Natural killer cell (primary cell): ENCODE measurements at regions not wholly inside any gene's neighbourhood (a gene's known extent, or its start where the extent isn't known, plus 50 kb on each side); places are given as distances from the start of the nearest gene placed in this dataset.

Source experiments
- ATAC-seq, 3 donors: fragments of 150-1000 bp in 2 of 3; fragments of 200-7000 bp in 1 of 3; cut with Tn5 transposase; 1 replicate in 1 of 3; 2 replicates in 2 of 3; pipeline ENCODE4 v1.10.0; 2021; ENCODE audit warnings: mild to moderate bottlenecking in 2 of 3, moderate library complexity in 2 of 3
- DNase-seq, 2 donors: peaks; one replicate each; pipeline versions ENCODE4 v3.0.0 to v3.0.0-alpha.2; 2013 to 2021; ENCODE audit warnings: mixed read lengths in 1 of 2
- H3K27ac ChIP-seq: one replicate; pipeline ENCODE4 v1.5.1; 2013; ENCODE audit warnings: mild to moderate bottlenecking, low read length
- H3K27me3 ChIP-seq: one replicate; pipeline ENCODE4 v1.6.1; 2013; ENCODE audit warnings: low read length; ENCODE audit not compliant: control insufficient read depth, insufficient read depth
- H3K36me3 ChIP-seq: one replicate; pipeline ENCODE4 v1.6.1; 2013; ENCODE audit warnings: low read length; ENCODE audit not compliant: control insufficient read depth, insufficient read depth
- H3K4me1 ChIP-seq: one replicate; pipeline ENCODE4 v1.6.1; 2013; ENCODE audit warnings: low read length; ENCODE audit not compliant: control insufficient read depth, insufficient read depth
- H3K4me3 ChIP-seq: one replicate; pipeline ENCODE4 v1.5.1; 2013; ENCODE audit warnings: low read length
- H3K9me3 ChIP-seq: one replicate; pipeline ENCODE4 v1.6.1; 2013; ENCODE audit warnings: low read length; ENCODE audit not compliant: control insufficient read depth, insufficient read depth
- H3K27ac Mint-ChIP-seq, 2 donors: one replicate each; pipeline ENCODE4 v1.8.0; 2022; ENCODE audit warnings: mild to moderate bottlenecking in 2 of 2, mixed read lengths in 2 of 2, moderate library complexity in 1 of 2
- H3K27me3 Mint-ChIP-seq, 2 donors: one replicate each; pipeline ENCODE4 v1.8.0; 2022; ENCODE audit warnings: low read depth in 2 of 2, mixed read lengths in 2 of 2
- H3K36me3 Mint-ChIP-seq: one replicate; pipeline ENCODE4 v1.8.0; 2022; ENCODE audit warnings: mixed read lengths
- H3K4me1 Mint-ChIP-seq, 2 donors: one replicate each; pipeline ENCODE4 v1.8.0; 2022; ENCODE audit warnings: mixed read lengths in 2 of 2
- H3K4me3 Mint-ChIP-seq: one replicate; pipeline ENCODE4 v1.8.0; 2022; ENCODE audit warnings: mild to moderate bottlenecking, moderate library complexity, mixed read lengths
- H3K9me3 Mint-ChIP-seq, 2 donors: one replicate each; pipeline ENCODE4 v1.8.0; 2022; ENCODE audit warnings: mixed read lengths in 2 of 2
- WGBS: methylation state at CpG from one replicate; pipeline ENCODE4 v1.1.7; 2013; ENCODE audit warnings: missing lambda C conversion rate; ENCODE audit not compliant: insufficient coverage; 5-methylcytosine and 5-hydroxymethylcytosine counted together
- intact Hi-C: fragments of 100-400 bp; cut with micrococcal nuclease; formaldehyde crosslinking; loops from one replicate; pipeline ENCODE4 v1.14.2; 2022
- TF ChIP-seq, protein P1 (sequence below): fragments of 200-600 bp; IDR thresholded peaks from one replicate; pipeline ENCODE4 v1.8.0; 2022; ENCODE audit warnings: antibody characterized with exemption

- ATAC-seq, result peak in 1 of 3 donors; percentile 39
Observed at GRCh38 chr13:106373989-106374572, 161.4 kb downstream of the EFNB2 start.

GRCh38 chr13:106373304-106373988 lies 162.0 kb downstream of the EFNB2 start:
- DNase-seq (no peak), ATAC-seq (no peak)
- Histone ChIP-seq H3K4me3 (no peak overlapping the region), H3K4me1 (no peaks in the 10 kb centered on the region), H3K36me3 (no peaks in the 10 kb centered on the region), H3K9me3 (no peaks in the 10 kb centered on the region), H3K27me3 (no peaks in the 10 kb centered on the region), H3K27ac (no peak overlapping the region)
- Mint-ChIP-seq H3K9me3 (peaks cover 0 to 4% of the 10 kb centered on the region in 2 donors), H3K4me3 (no peak overlapping the region), H3K27ac (no peak overlapping the region), H3K27me3 (no peaks in the 10 kb centered on the region), H3K4me1 (no peaks in the 10 kb centered on the region), H3K36me3 (no peaks in the 10 kb centered on the region)
- TF ChIP-seq, protein P1, sequence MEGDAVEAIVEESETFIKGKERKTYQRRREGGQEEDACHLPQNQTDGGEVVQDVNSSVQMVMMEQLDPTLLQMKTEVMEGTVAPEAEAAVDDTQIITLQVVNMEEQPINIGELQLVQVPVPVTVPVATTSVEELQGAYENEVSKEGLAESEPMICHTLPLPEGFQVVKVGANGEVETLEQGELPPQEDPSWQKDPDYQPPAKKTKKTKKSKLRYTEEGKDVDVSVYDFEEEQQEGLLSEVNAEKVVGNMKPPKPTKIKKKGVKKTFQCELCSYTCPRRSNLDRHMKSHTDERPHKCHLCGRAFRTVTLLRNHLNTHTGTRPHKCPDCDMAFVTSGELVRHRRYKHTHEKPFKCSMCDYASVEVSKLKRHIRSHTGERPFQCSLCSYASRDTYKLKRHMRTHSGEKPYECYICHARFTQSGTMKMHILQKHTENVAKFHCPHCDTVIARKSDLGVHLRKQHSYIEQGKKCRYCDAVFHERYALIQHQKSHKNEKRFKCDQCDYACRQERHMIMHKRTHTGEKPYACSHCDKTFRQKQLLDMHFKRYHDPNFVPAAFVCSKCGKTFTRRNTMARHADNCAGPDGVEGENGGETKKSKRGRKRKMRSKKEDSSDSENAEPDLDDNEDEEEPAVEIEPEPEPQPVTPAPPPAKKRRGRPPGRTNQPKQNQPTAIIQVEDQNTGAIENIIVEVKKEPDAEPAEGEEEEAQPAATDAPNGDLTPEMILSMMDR, result no peak
- WGBS, result 31% methylated on average over 7 of the region's 7 CpGs
- intact Hi-C loops, result no loop called here

More at GRCh38 chr13:106373989-106374572, 161.4 kb downstream of the EFNB2 start:
- Mint-ChIP-seq H3K36me3 (no peaks in the 10 kb centered on the region), H3K9me3 (peaks cover 0 to 2% of the 10 kb centered on the region in 2 donors), H3K4me1 (no peaks in the 10 kb centered on the region), H3K27me3 (no peaks in the 10 kb centered on the region), H3K4me3 (no peak overlapping the region), H3K27ac (no peak overlapping the region)
- Histone ChIP-seq H3K36me3 (no peaks in the 10 kb centered on the region), H3K27ac (no peak overlapping the region), H3K4me3 (no peak overlapping the region), H3K4me1 (no peaks in the 10 kb centered on the region), H3K27me3 (no peaks in the 10 kb centered on the region), H3K9me3 (no peaks in the 10 kb centered on the region)
- WGBS, result 14% methylated on average over 4 of the region's 4 CpGs
- intact Hi-C loops, result no loop called here
- no peak for DNase-seq
- TF ChIP-seq, protein P1, result no peak

- 26% methylated on average over 6 of the region's 7 CpGs for WGBS
- H3K9me3 ChIP-seq, result no peaks in the 10 kb centered on the region
- intact Hi-C loops, result no loop called here
- H3K27ac Mint-ChIP-seq, result no peak overlapping the region
- ATAC-seq (no peak), DNase-seq (no peak)
- TF ChIP-seq, protein P1, result no peak
- H3K27me3 ChIP-seq, result no peaks in the 10 kb centered on the region
- H3K4me3 ChIP-seq, result no peak overlapping the region
- no peaks in the 10 kb centered on the region for H3K4me1 ChIP-seq
- H3K4me1 Mint-ChIP-seq, result no peaks in the 10 kb centered on the region
- no peak overlapping the region for H3K27ac ChIP-seq
- H3K36me3 ChIP-seq, result no peaks in the 10 kb centered on the region
- H3K4me3 Mint-ChIP-seq, result no peak overlapping the region
- no peaks in the 10 kb centered on the region for H3K27me3 Mint-ChIP-seq
- H3K36me3 Mint-ChIP-seq, result no peaks in the 10 kb centered on the region
- peaks cover 0 to 2% of the 10 kb centered on the region in 2 donors for H3K9me3 Mint-ChIP-seq
Observed at GRCh38 chr13:106372199-106373155, 163.0 kb downstream of the EFNB2 start.
